GM23248 (cell line): ENCODE measurements at regions not wholly inside any gene's neighbourhood (a gene's known extent, or its start where the extent isn't known, plus 50 kb on each side); places are given as distances from the start of the nearest gene placed in this dataset.

ENCODE experiments used
- EZH2 ChIP-seq: fragments of 200-600 bp; sonication (generic); IDR thresholded peaks from 2 replicates; pipeline ENCODE4 v1.6.1; 2018; ENCODE audit warnings: antibody characterized with exemption, mild to moderate bottlenecking; ENCODE audit not compliant: insufficient read depth, poor library complexity, severe bottlenecking
- EZH2phosphoT487 ChIP-seq: fragments of 200-600 bp; sonication (generic); IDR thresholded peaks from 2 replicates; pipeline ENCODE4 v1.6.1; 2018; ENCODE audit warnings: antibody characterized with exemption, moderate library complexity, mild to moderate bottlenecking, low read depth; ENCODE audit not compliant: insufficient read depth

GRCh38 chr7:106418526-106418925, 133.7 kb upstream of the NAMPT start:
- TF ChIP-seq EZH2 (no peak), EZH2phosphoT487 (no peak)
